Hippocampal formation (tissue), 2 donors: ENCODE measurements at regions not wholly inside any gene's neighbourhood (a gene's known extent, or its start where the extent isn't known, plus 50 kb on each side); places are given as distances from the start of the nearest gene placed in this dataset.
"Not testable (repeated sequence)": the region's sequence is repeated elsewhere in the genome, so short reads cannot be mapped to it uniquely, and the experiment has no call there.

Source experiments
- DNase-seq, 2 donors: peaks; one replicate each; lab custom pipeline; 2025; lab: John Stamatoyannopoulos, UW

GRCh38 chr1:170789063-170789462 lies 125.1 kb downstream of the PRRX1 start:
- DNase-seq: no peak

GRCh38 chr1:170790175-170790574 lies 126.2 kb downstream of the PRRX1 start:
- DNase-seq: no peak

- DNase-seq: no peak
These were observed 126.7 kb downstream of the PRRX1 start for GRCh38 chr1:170790651-170791071.

GRCh38 chr1:170791941-170792340 lies 128.0 kb downstream of the PRRX1 start:
- no peak for DNase-seq

- no peak for DNase-seq
These were observed 135.1 kb upstream of the MROH9 start for GRCh38 chr1:170800265-170800664.

GRCh38 chr1:170800812-170801211 lies 134.5 kb upstream of the MROH9 start:
- no peak for DNase-seq

GRCh38 chr1:170803711-170804110 lies 131.6 kb upstream of the MROH9 start:
- no peak for DNase-seq

GRCh38 chr1:170804419-170804818 lies 130.9 kb upstream of the MROH9 start:
- DNase-seq: no peak

GRCh38 chr1:170804879-170805278 lies 130.5 kb upstream of the MROH9 start:
- DNase-seq: no peak

- no peak for DNase-seq
These were observed 128.4 kb upstream of the MROH9 start for GRCh38 chr1:170806961-170807360.

GRCh38 chr1:170807432-170807831 lies 127.9 kb upstream of the MROH9 start:
- no peak for DNase-seq

GRCh38 chr1:170808216-170808885 lies 127.0 kb upstream of the MROH9 start:
- DNase-seq: no peak

GRCh38 chr1:170811013-170811412 lies 124.3 kb upstream of the MROH9 start:
- DNase-seq: not testable (repeated sequence)

GRCh38 chr1:170819781-170820180 lies 115.6 kb upstream of the MROH9 start:
- DNase-seq: no peak

- DNase-seq: no peak
These were observed 112.2 kb upstream of the MROH9 start for GRCh38 chr1:170823120-170823519.

- no peak for DNase-seq
These were observed 104.1 kb upstream of the MROH9 start for GRCh38 chr1:170831276-170831675.

GRCh38 chr1:170836141-170836540 lies 99.2 kb upstream of the MROH9 start:
- DNase-seq: no peak

GRCh38 chr1:170840371-170840770 lies 95.0 kb upstream of the MROH9 start:
- peak in 1 of 2 donors; percentile 56 for DNase-seq

GRCh38 chr1:170853302-170853701 lies 82.0 kb upstream of the MROH9 start:
- no peak for DNase-seq

- DNase-seq: no peak
These were observed 81.5 kb upstream of the MROH9 start for GRCh38 chr1:170853867-170854266.

GRCh38 chr1:170854677-170855076 lies 80.7 kb upstream of the MROH9 start:
- DNase-seq: no peak

GRCh38 chr1:170856455-170856854 lies 78.9 kb upstream of the MROH9 start:
- no peak for DNase-seq

- no peak for DNase-seq
These were observed 77.4 kb upstream of the MROH9 start for GRCh38 chr1:170857955-170858354.

- DNase-seq: no peak
These were observed 71.7 kb upstream of the MROH9 start for GRCh38 chr1:170863621-170864020.
